ENCODE measurements at regions not wholly inside any gene's neighbourhood (a gene's known extent, or its start where the extent isn't known, plus 50 kb on each side); places are given as distances from the start of the nearest gene placed in this dataset.

GRCh38 chr16:17724242-17724898 lies 253.6 kb upstream of the XYLT1 start:
- no peak for DNase-seq

DNA sequence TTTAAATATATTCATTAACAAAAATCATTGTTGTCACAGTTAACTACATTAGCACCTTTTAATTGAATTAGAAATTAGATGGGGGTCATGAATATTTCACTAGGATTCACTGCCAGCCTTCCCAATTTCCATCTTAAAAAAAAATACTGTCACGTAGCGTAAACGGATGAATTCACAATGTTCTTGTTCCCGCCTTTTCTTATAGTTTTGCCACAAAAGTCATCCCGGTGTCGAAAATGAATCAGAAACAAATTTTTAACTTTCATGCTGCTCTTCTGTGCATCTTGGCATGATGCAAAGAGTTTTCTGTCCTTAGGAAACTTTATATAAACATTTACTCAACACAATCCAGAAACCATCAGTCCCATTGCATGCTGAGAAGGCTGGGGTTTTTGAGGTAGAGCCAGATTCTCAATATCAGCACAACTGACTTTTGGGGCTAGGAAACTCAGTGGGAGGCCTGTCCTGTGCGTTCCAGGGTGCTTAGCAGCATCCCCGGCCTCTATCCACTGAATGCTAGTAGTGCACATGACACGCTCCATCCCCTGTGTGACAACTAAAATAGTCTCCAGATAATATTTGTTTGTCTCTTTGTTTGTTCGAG lies 252.9 kb upstream of the XYLT1 start:
- DNase-seq, result no peak

GRCh38 chr16:17718495-17718894 lies 247.7 kb upstream of the XYLT1 start:
- DNase-seq, result no peak

DNA sequence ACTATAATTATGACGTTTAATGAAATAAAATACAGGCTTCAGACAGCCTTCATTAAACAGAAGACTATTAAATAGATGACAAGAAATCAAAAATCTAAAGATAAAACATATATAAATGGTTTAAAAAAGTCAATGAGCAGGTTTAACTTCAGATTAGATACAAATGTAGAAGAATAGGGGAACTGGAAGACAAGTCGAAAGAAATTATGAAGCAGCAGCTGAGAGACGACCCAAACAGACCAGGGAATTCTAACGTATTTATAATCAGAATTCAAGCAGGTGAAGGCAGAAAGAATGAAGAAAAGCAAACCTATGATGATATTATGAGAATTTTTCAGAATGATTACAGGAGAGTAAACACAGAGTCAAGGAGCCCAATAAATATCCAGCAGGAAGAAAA lies 235.1 kb upstream of the XYLT1 start:
- no peak for DNase-seq

DNA sequence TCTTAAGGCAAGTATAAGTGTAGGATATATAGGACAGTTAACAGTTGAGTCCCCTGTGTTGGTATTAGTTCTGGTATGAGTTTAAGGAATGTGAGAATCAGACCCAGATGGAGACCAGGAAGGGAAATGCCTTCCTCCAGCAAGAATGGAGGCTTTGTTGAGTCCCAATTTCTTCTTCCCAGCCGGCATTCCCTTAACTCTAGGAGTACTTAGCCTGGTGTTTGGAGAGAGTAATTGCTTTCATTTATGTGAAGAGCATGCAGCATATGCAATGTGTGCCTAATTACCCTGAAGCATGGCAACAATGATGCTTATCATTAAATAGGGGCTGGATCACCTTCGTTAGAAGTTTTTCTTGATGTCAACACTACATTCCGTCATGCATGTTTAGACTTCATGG lies 225.9 kb upstream of the XYLT1 start:
- no peak for DNase-seq

- DNase-seq, result no peak
Observed at GRCh38 chr16:17692484-17692883, 221.7 kb upstream of the XYLT1 start.

DNA sequence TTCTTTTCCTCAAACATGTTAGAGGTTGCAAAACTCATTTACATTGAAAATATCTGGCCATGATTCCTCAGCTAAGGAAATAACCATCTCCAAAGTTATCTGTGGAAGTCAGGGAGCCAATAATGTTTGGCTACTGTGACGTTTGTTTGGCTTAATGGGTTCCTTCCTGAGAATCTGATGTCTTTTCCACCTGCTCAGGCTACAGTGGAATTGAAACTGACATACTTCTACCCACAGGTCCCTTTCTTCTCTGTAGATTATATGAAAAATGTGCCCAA lies 221.1 kb upstream of the XYLT1 start:
- no peak for DNase-seq

DNA sequence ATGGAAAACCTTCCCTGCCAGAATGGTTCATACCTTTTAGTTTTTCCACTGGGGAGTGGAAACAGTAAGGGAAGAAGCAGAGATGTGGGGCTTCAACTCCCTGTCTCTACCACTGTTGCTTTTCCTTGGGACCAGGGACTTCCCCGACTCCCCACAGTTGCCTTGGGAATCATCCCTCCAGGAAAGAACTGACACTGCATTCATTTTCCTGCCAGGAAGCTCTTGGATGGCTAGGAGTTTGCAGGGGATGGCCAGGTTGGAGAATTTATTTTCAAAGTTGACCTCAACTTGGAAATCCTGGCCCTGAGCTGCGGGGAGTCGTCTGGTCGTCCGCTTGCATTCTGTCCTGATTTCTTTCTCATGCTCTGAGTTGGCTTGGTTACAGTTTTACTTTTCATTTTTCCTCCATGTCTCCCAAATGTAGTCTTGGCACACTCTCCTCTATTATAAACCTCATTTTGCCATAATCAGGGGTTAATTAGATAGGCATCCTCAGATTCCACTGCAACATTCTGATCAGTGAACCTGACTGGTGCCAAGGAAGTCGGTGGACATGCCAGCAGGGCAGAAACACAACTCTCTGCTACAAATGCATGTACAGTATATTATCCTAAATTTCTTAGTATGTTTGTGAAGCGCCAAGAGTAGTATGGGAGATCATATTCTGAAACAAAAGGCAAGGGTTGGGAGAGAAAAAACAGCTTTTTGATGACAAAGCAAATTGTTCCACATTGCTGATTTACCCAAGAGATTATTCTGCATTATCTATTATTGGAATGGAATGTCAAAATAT lies 220.5 kb upstream of the XYLT1 start:
- no peak for DNase-seq

- no peak for DNase-seq
Observed at GRCh38 chr16:17685447-17685846, 214.7 kb upstream of the XYLT1 start.

- DNase-seq, result no peak
Observed at GRCh38 chr16:17683281-17683680, 212.5 kb upstream of the XYLT1 start.

GRCh38 chr16:17676171-17676570 lies 205.4 kb upstream of the XYLT1 start:
- no peak for DNase-seq

DNA sequence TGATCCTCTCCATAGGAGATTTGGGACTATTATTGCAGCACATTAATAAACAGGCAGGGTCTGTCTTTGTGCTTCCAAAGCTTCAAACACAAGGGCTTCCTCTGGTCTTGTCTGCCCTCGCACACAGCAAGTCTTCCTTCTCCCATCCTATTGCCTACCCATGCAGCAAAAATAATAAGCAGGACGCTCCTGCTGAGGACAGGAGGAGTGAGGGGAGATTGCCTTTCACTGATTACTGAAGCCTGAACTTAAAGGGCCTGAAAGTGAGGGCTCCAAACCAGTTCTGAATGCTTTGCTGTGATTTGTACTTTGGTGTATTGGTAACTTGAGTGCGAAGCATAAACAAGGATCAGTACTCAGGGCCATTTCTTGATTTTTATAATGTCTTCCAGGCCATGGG lies 197.6 kb upstream of the XYLT1 start:
- DNase-seq, result no peak

- no peak for DNase-seq
Observed at GRCh38 chr16:17666293-17666692, 195.5 kb upstream of the XYLT1 start.

GRCh38 chr16:17658881-17659280 lies 188.1 kb upstream of the XYLT1 start:
- DNase-seq, result no peak

- DNase-seq, result no peak
Observed at GRCh38 chr16:17657045-17657444, 186.3 kb upstream of the XYLT1 start.

GRCh38 chr16:17654571-17654970 lies 183.8 kb upstream of the XYLT1 start:
- no peak for DNase-seq

- no peak for DNase-seq
Observed at GRCh38 chr16:17654142-17654541, 183.4 kb upstream of the XYLT1 start.

DNA sequence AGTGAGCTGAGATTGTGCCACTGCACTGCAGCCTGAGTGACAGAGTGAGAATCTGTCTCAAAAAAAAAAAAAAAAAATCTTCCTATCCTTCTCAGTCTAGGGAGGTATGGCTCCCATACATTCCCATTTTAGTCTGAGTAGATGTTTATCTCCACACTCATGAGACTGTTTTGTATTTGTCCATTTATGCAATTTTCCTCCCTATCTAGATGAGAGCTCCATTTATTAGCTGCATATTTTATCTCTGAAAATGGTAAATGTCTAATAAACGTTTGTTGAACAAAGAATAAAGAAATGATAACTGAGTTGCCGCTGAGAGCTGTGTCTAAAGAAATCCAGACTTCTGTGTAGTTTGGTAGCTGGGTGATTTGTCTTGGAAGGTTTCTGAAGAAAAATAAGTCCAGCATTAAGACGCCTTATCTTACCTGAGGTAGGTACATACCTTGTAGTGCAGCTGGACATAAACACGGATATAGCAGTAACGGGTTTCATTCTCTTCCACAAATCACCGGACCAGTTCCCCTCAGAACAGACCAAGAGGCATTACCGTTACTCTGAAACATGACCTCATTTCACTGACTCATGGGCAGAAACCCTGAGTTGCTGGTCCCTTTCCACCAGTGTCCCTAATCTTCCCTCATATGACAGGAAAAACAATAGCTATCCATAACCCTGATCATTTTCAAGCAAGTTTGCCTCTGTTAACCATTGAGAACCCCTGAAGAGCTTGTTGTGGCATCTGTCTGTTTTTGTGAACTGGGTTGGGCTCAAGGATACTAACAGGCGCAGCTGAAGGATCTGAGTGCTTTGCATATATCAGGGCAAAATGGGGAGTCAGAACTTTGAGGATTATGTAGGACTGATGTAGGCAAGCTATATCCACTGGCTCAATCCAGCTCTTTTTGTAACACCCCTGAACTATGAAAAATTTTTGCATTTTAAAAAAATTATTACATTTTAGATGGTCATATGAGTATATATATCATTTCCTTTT lies 177.4 kb upstream of the XYLT1 start:
- no peak for DNase-seq

GRCh38 chr16:17643935-17644334 lies 173.2 kb upstream of the XYLT1 start:
- DNase-seq, result no peak

DNA sequence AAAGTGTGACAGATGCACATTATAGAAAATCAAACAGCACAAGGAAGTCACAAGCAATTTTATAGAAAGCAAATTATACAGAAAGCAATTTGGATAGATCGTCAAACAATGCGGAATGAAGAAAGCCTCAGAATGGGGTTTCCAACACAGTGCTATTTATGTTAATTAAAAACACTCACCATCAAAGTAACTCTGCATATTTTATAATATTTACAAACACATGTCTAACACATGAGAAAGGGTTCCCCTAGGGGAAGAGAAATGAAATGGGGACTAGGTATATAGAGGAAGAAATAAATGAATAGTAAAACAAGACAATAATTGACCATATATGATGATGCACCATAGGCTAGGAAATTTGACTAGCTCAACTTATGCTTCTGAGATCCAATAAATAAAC lies 171.2 kb upstream of the XYLT1 start:
- no peak for DNase-seq

- no peak for DNase-seq
Observed at GRCh38 chr16:17638134-17638533, 167.4 kb upstream of the XYLT1 start.

DNA sequence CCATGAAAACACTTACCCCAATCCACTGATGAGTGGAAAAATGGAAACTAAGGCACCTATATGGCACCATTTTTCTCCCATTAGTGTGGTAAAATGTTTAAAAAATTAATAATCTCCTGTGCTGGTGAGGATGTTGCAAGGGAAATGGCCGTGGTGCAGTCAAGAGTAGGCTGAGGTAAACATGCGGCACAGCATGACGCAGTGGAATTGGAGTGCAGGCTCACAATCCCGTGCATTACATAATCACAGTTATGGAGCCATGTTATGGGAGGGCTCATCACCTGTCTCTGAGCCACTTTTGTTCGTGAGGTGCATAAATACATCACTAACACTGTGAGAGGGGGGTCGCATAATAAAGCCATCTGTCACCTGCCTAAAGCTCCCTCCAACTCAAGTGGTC lies 164.4 kb upstream of the XYLT1 start:
- DNase-seq, result no peak
